HCT116 (cell line): ENCODE measurements at regions not wholly inside any gene's neighbourhood (a gene's known extent, or its start where the extent isn't known, plus 50 kb on each side); places are given as distances from the start of the nearest gene placed in this dataset.

Source experiments
- ATAC-seq: fragments of 200-7000 bp; cut with Tn5 transposase; 2 replicates; pipeline ENCODE4 v1.9.1; 2020; ENCODE audit warnings: mild to moderate bottlenecking, moderate library complexity
- BruUV-seq: library from RNA; stranded (reverse); fragments of 400-500 nt; replicated peaks from 2 replicates; lab custom pipeline; 2021; lab: Mats Ljungman, UMichigan
- CTCF ChIA-PET: fragments of 300-600 bp; sonication (Branson Sonifier 250); formaldehyde crosslinking; loops from one replicate; lab custom pipeline; 2021; ENCODE audit warnings: antibody characterized with exemption; lab: Charles Lee
- POLR2A ChIA-PET: fragments of 300-600, 350-600 bp; sonication (Branson Sonifier 250); formaldehyde crosslinking; loops from one replicate; lab custom pipeline; 2021; ENCODE audit warnings: antibody characterized with exemption; lab: Charles Lee
- RAD21 ChIA-PET, 2 experiments: fragments of 300-600 bp; sonication (Branson Sonifier 250); formaldehyde crosslinking; loops; one replicate each; lab custom pipeline; 2023; ENCODE audit warnings: low total read pairs in 2 of 2; ENCODE audit not compliant: uncharacterized antibody in 2 of 2, unreplicated experiment in 2 of 2, low non-redundant PET in 1 of 2; lab: Charles Lee
- DNase-seq: peaks from one replicate; pipeline ENCODE4 v3.0.0-alpha.2; 2010; ENCODE audit warnings: low read depth, low spot score
- H2AFZ ChIP-seq: fragments of 200-600 bp; shearing (Covaris generic), sonication (generic); 2 replicates; pipeline ENCODE4 v1.6.1; 2017; ENCODE audit warnings: low read depth, mixed run types, mixed read lengths, antibody characterized with exemption, low read length; ENCODE audit not compliant: poor library complexity, severe bottlenecking
- H3K27ac ChIP-seq: 2 replicates; pipeline ENCODE4 v1.5.1; 2012; ENCODE audit warnings: low read depth, low read length
- H3K27me3 ChIP-seq: fragments of 200-600 bp; sonication (generic); 2 replicates; pipeline ENCODE4 v1.6.1; 2016; ENCODE audit warnings: mixed run types, low read length, mixed read lengths; ENCODE audit not compliant: insufficient read depth
- H3K36me3 ChIP-seq, 2 experiments: fragments of 200-500 bp in 1 of 2; fragments of 200-600 bp in 1 of 2; sonication (Bioruptor generic) in 1 of 2; sonication (generic) in 1 of 2; 2 replicates each; pipeline versions ENCODE4 v1.5.1 to v1.6.1; 2014 to 2016; ENCODE audit warnings: low read length in 2 of 2, inconsistent platforms in 1 of 2, mixed read lengths in 1 of 2, mixed run types in 1 of 2; ENCODE audit not compliant: insufficient read depth in 2 of 2, control insufficient read depth in 1 of 2
- H3K4me1 ChIP-seq, 2 experiments: fragments of 200-600 bp in 1 of 2; sonication (generic) in 1 of 2; 2 replicates each; pipeline versions ENCODE4 v1.5.1 to v1.6.1; 2012 to 2017; ENCODE audit warnings: low read length in 2 of 2, inconsistent platforms in 1 of 2, mild to moderate bottlenecking in 1 of 2, mixed read lengths in 1 of 2, mixed run types in 1 of 2, moderate library complexity in 1 of 2; ENCODE audit not compliant: insufficient read depth in 2 of 2, control insufficient read depth in 1 of 2
- H3K4me2 ChIP-seq: fragments of 200-600 bp; sonication (generic); 2 replicates; pipeline ENCODE4 v1.6.1; 2017; ENCODE audit warnings: mixed run types, low read length, mixed read lengths
- H3K4me3 ChIP-seq, 2 experiments: fragments of 200-600 bp in 1 of 2; sonication (generic) in 1 of 2; replicated peaks in 1 of 2; 2 replicates each; pipeline ENCODE4 v1.5.1; 2011 to 2016; ENCODE audit warnings: low read length in 2 of 2, control low read depth in 1 of 2, low read depth in 1 of 2, mild to moderate bottlenecking in 1 of 2, mixed read lengths in 1 of 2, mixed run types in 1 of 2
- H3K79me2 ChIP-seq: fragments of 200-600 bp; sonication (generic); 2 replicates; pipeline ENCODE4 v1.6.1; 2017; ENCODE audit warnings: mild to moderate bottlenecking, mixed run types, low read length, moderate library complexity, mixed read lengths; ENCODE audit not compliant: insufficient read depth
- H3K9ac ChIP-seq: fragments of 200-600 bp; sonication (generic); 2 replicates; pipeline ENCODE4 v1.6.1; 2016; ENCODE audit warnings: low read length, mixed read lengths
- H3K9me2 ChIP-seq: fragments of 200-600 bp; sonication (generic), shearing (Covaris generic); 2 replicates; pipeline ENCODE4 v1.6.1; 2017; ENCODE audit warnings: mixed run types, mild to moderate bottlenecking, moderate library complexity; ENCODE audit not compliant: insufficient read depth
- H3K9me3 ChIP-seq, 2 experiments: fragments of 200-500 bp in 1 of 2; fragments of 200-600 bp in 1 of 2; sonication (Bioruptor generic) in 1 of 2; sonication (generic) in 1 of 2; 2 replicates each; pipeline ENCODE4 v1.6.1; 2014 to 2017; ENCODE audit warnings: low read length in 2 of 2, mixed read lengths in 2 of 2, inconsistent platforms in 1 of 2, low read depth in 1 of 2, mild to moderate bottlenecking in 1 of 2, mixed run types in 1 of 2, moderate library complexity in 1 of 2; ENCODE audit not compliant: control insufficient read depth in 1 of 2, insufficient read depth in 1 of 2
- H4K20me1 ChIP-seq: fragments of 200-600 bp; sonication (generic), shearing (Covaris generic); 2 replicates; pipeline ENCODE4 v1.6.1; 2017; ENCODE audit warnings: mixed run types, mild to moderate bottlenecking, moderate library complexity; ENCODE audit not compliant: insufficient read depth
- REST ChIP-seq: IDR thresholded peaks from 2 replicates; pipeline ENCODE4 v1.6.1; 2012; ENCODE audit warnings: low read depth
- TCF7L2 ChIP-seq: IDR thresholded peaks from 2 replicates; pipeline ENCODE4 v1.7.0; 2011; ENCODE audit warnings: borderline replicate concordance, inconsistent platforms; ENCODE audit not compliant: insufficient read depth, insufficient read length; ENCODE audit errors: extremely low read depth
- intact Hi-C: fragments of 100-400 bp; cut with micrococcal nuclease; formaldehyde crosslinking; loops from 2 replicates; pipeline ENCODE4 v1.10.0; 2022

- Histone ChIP-seq H3K27ac (no peak overlapping the region), H3K4me3 (no peak overlapping the region), H3K4me2 (no peak overlapping the region), H3K79me2 (no peaks in the 10 kb centered on the region), H3K9me2 (0 out of 2 replicates have a peak, but pooled peaks cover 3% of the 10 kb centered on the region), H3K27me3 (no peaks in the 10 kb centered on the region), H3K4me1 (no peaks in the 10 kb centered on the region)
- no peak for ATAC-seq
- RAD21 ChIA-PET = no interaction called here
- no peak for TF ChIP-seq TCF7L2
- TF ChIP-seq, all 23 proteins: peak for 0
- intact Hi-C loops = no loop called here
- Histone ChIP-seq H4K20me1 (no peaks in the 10 kb centered on the region), H2AFZ (no peak overlapping the region), H3K9ac (no peak overlapping the region), H3K36me3 (no peaks in the 10 kb centered on the region), H3K9me3 (no peaks in the 10 kb centered on the region)
- BruUV-seq = no TSS peak
- CTCF ChIA-PET = no interaction called here
- DNase-seq = no peak
- POLR2A ChIA-PET = no interaction called here
Observed at GRCh38 chr2:81050580-81051095, 746.1 kb upstream of the LRRTM1 start.

GRCh38 chr2:81043681-81044080 is 739.1 kb upstream of the LRRTM1 start:
- DNase-seq (no peak), ATAC-seq (no peak)
- H3K79me2 ChIP-seq = no peaks in the 10 kb centered on the region
- ChIA-PET CTCF (no interaction called here), POLR2A (no interaction called here), RAD21 (no interaction called here)
- H3K4me2 ChIP-seq = no peak overlapping the region
- H2AFZ ChIP-seq = no peak overlapping the region
- no peaks in the 10 kb centered on the region for H3K4me1 ChIP-seq
- no peak for TF ChIP-seq REST
- no peak for TF ChIP-seq TCF7L2
- H3K9me2 ChIP-seq = no peaks in the 10 kb centered on the region
- no TSS peak for BruUV-seq
- H3K36me3 ChIP-seq = no peaks in the 10 kb centered on the region
- no peak overlapping the region for H3K9ac ChIP-seq
- no peaks in the 10 kb centered on the region for H3K9me3 ChIP-seq
- H3K27ac ChIP-seq = no peak overlapping the region
- no peaks in the 10 kb centered on the region for H4K20me1 ChIP-seq
- H3K27me3 ChIP-seq = no peaks in the 10 kb centered on the region
- no peak overlapping the region for H3K4me3 ChIP-seq
- intact Hi-C loops = no loop called here
